ENCODE measurements at regions not wholly inside any gene's neighbourhood (a gene's known extent, or its start where the extent isn't known, plus 50 kb on each side); places are given as distances from the start of the nearest gene placed in this dataset.
A peak's percentile ranks its signal among the peaks of the same experiment; 100 is the strongest.
"Not testable (repeated sequence)": the region's sequence is repeated elsewhere in the genome, so short reads cannot be mapped to it uniquely, and the experiment has no call there.

GRCh38 chr4:14894392-14895292, 107.6 kb upstream of the CPEB2 start:
- DNase-seq: no peak

GRCh38 chr4:14896656-14897175, 105.6 kb upstream of the CPEB2 start:
- no peak for DNase-seq

GRCh38 chr4:14897217-14897616, 105.1 kb upstream of the CPEB2 start:
- DNase-seq: no peak

GRCh38 chr4:14898989-14899388, 103.3 kb upstream of the CPEB2 start:
- DNase-seq: no peak

GRCh38 chr4:14902342-14902741, 99.9 kb upstream of the CPEB2 start:
- DNase-seq: no peak

- no peak for DNase-seq
Observed at GRCh38 chr4:14903321-14903720, 99.0 kb upstream of the CPEB2 start.

- DNase-seq: no peak
Observed at GRCh38 chr4:14906805-14907204, 95.5 kb upstream of the CPEB2 start.

- DNase-seq: no peak
Observed at GRCh38 chr4:14908635-14909034, 93.6 kb upstream of the CPEB2 start.

GRCh38 chr4:14910411-14910810, 91.9 kb upstream of the CPEB2 start:
- DNase-seq: no peak

GRCh38 chr4:14912426-14912825, 89.9 kb upstream of the CPEB2 start:
- no peak for DNase-seq

- DNase-seq: no peak
Observed at GRCh38 chr4:14915018-14915417, 87.3 kb upstream of the CPEB2 start.

GRCh38 chr4:14916554-14917297, 85.6 kb upstream of the CPEB2 start:
- peak in 6 of 56 donors; percentile 6 to 26 (median 12) for DNase-seq

GRCh38 chr4:14917298-14917633, 85.0 kb upstream of the CPEB2 start:
- DNase-seq: no peak

GRCh38 chr4:14918336-14918735, 83.9 kb upstream of the CPEB2 start:
- peak in 11 of 56 donors; percentile 2 to 50 (median 12) for DNase-seq

GRCh38 chr4:14919785-14920184, 82.5 kb upstream of the CPEB2 start:
- no peak for DNase-seq

- DNase-seq: no peak
Observed at GRCh38 chr4:14920237-14920636, 82.0 kb upstream of the CPEB2 start.

GRCh38 chr4:14920759-14921320, 81.4 kb upstream of the CPEB2 start:
- DNase-seq: no peak

- DNase-seq: not testable (repeated sequence)
Observed at GRCh38 chr4:14921781-14922180, 80.5 kb upstream of the CPEB2 start.

- no peak for DNase-seq
Observed at GRCh38 chr4:14924076-14924811, 78.0 kb upstream of the CPEB2 start.

GRCh38 chr4:14924812-14925344, 77.4 kb upstream of the CPEB2 start:
- no peak for DNase-seq

- no peak for DNase-seq
Observed at GRCh38 chr4:14925471-14925870, 76.8 kb upstream of the CPEB2 start.
